ENCODE measurements at regions not wholly inside any gene's neighbourhood (a gene's known extent, or its start where the extent isn't known, plus 50 kb on each side); places are given as distances from the start of the nearest gene placed in this dataset.

DNA sequence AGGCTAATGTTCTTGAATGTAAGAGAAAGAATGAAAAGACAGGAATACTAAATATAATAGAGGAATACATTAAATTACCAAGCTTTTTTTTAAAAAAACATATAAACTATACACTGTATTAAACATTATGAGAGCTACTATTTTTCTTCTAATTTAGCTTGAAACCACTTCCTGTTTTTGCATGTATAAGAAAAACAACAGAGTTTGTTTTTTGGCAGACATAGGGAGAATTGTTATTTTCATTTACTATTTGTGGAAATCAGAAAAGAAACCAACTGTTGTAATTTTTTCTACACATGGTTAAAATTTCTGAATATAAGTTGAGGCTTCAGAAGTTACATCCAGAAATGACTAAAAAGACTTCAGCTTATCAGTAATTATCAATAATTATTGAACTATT is 991.8 kb upstream of the GJE1 start:
- DNase-seq = no peak
- Histone ChIP-seq H3K36me3 (ENCODE audit: control insufficient read depth, insufficient read depth, low read length) (no peaks in the 10 kb centered on the region), H3K27ac (ENCODE audit: insufficient read depth, low read length, poor library complexity, severe bottlenecking) (no peak overlapping the region), H3K4me3 (ENCODE audit: insufficient read depth, low read depth, low read length, poor library complexity, severe bottlenecking) (no peak overlapping the region), H3K27me3 (replicated peaks; ENCODE audit: control insufficient read depth, insufficient read depth, low read length, poor library complexity, severe bottlenecking) (no peaks in the 10 kb centered on the region), H3K4me1 (ENCODE audit: control insufficient read depth, insufficient read depth, low read length, poor library complexity, severe bottlenecking) (no peaks in the 10 kb centered on the region), H3K9me3 (ENCODE audit: control insufficient read depth, low read length) (no peaks in the 10 kb centered on the region)

DNA sequence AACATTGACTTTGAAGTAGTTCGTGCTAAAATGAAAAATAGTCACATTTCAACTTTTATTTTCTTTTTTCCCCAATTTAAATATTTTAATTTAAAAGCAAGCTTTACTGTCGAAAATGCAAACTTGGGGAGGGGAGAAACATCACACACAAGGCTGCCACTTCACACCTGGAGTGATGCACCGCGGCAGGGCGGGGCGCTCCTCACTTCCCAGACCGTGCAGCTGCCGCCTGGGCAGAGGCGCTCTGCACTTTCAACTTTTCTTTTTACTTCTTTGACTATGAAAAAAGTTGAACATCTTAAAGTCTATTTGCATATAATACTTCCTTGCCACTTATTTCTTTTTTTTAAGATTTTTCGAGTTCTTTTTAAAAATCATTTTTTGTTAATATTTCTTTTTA is 993.3 kb upstream of the GJE1 start:
- Histone ChIP-seq H3K36me3 (ENCODE audit: control insufficient read depth, insufficient read depth, low read length) (no peaks in the 10 kb centered on the region), H3K27me3 (replicated peaks; ENCODE audit: control insufficient read depth, insufficient read depth, low read length, poor library complexity, severe bottlenecking) (no peaks in the 10 kb centered on the region), H3K9me3 (ENCODE audit: control insufficient read depth, low read length) (no peaks in the 10 kb centered on the region), H3K4me1 (ENCODE audit: control insufficient read depth, insufficient read depth, low read length, poor library complexity, severe bottlenecking) (no peaks in the 10 kb centered on the region), H3K27ac (ENCODE audit: insufficient read depth, low read length, poor library complexity, severe bottlenecking) (no peak overlapping the region), H3K4me3 (ENCODE audit: insufficient read depth, low read depth, low read length, poor library complexity, severe bottlenecking) (no peak overlapping the region)
- no peak for DNase-seq

DNA sequence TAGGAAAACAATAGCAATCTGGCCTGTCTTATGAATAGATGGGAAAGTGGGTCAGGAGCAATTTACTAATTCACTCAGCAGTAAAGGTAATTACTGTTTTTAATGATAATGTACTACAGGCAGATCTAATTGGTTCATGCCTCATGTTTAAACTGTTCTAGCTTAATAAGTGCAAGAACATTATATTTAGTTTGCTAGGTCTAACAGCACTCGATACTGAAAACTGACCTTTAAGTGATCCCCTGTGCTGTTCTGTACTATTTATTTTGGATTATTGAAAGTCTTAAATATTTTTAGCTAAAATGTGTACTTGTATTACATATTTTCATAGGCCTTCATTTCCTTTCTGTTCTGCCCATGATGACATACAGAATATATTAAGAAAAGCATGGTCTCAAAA is 998.0 kb upstream of the GJE1 start:
- Histone ChIP-seq H3K36me3 (ENCODE audit: control insufficient read depth, insufficient read depth, low read length) (no peaks in the 10 kb centered on the region), H3K27me3 (replicated peaks; ENCODE audit: control insufficient read depth, insufficient read depth, low read length, poor library complexity, severe bottlenecking) (no peaks in the 10 kb centered on the region), H3K27ac (ENCODE audit: insufficient read depth, low read length, poor library complexity, severe bottlenecking) (no peak overlapping the region), H3K4me3 (ENCODE audit: insufficient read depth, low read depth, low read length, poor library complexity, severe bottlenecking) (no peak overlapping the region), H3K9me3 (ENCODE audit: control insufficient read depth, low read length) (no peaks in the 10 kb centered on the region), H3K4me1 (ENCODE audit: control insufficient read depth, insufficient read depth, low read length, poor library complexity, severe bottlenecking) (no peaks in the 10 kb centered on the region)
- DNase-seq = no peak

DNA sequence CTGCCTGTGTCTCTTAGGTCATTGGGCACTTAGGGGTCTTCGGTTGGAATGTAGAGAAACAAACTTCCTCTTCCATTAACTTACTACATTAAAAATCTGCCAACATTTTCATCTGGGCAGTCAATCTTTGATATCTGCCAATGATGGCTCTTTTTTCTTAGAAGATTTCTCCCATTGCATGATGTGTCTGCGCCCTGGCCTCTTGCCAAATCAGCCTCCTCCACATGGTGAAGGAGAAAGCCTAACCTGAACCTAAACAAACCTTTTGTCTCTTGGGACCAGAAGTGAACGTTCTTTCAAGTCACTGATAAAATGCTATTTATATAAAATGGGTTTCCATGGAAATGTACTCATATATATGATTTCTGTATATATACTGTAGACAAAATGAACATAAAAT is 998.9 kb upstream of the GJE1 start:
- Histone ChIP-seq H3K4me3 (ENCODE audit: insufficient read depth, low read depth, low read length, poor library complexity, severe bottlenecking) (no peak overlapping the region), H3K36me3 (ENCODE audit: control insufficient read depth, insufficient read depth, low read length) (no peaks in the 10 kb centered on the region), H3K9me3 (ENCODE audit: control insufficient read depth, low read length) (no peaks in the 10 kb centered on the region), H3K27me3 (replicated peaks; ENCODE audit: control insufficient read depth, insufficient read depth, low read length, poor library complexity, severe bottlenecking) (no peaks in the 10 kb centered on the region), H3K4me1 (ENCODE audit: control insufficient read depth, insufficient read depth, low read length, poor library complexity, severe bottlenecking) (no peaks in the 10 kb centered on the region), H3K27ac (ENCODE audit: insufficient read depth, low read length, poor library complexity, severe bottlenecking) (no peak overlapping the region)
- DNase-seq = no peak

DNA sequence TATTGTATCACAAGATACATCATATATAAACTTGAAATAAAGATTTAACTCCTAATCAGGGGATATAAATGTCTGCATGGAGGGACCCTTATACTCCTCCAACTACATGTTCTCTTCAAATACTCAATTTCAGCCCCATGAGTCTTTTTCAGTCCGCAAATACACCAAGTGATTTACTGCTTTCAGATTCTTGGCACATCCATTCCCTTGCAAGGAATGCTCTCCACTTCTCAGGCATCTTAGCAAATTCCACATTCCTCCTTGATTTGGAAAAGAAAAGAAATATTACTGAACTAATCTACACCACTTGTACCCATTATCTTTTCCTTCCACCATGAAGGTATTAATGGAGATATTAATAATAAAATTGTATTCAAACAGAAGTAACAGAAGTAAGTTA is 999.4 kb upstream of the GJE1 start:
- Histone ChIP-seq H3K36me3 (ENCODE audit: control insufficient read depth, insufficient read depth, low read length) (no peaks in the 10 kb centered on the region), H3K27me3 (replicated peaks; ENCODE audit: control insufficient read depth, insufficient read depth, low read length, poor library complexity, severe bottlenecking) (no peaks in the 10 kb centered on the region), H3K4me3 (ENCODE audit: insufficient read depth, low read depth, low read length, poor library complexity, severe bottlenecking) (no peak overlapping the region), H3K27ac (ENCODE audit: insufficient read depth, low read length, poor library complexity, severe bottlenecking) (no peak overlapping the region), H3K9me3 (ENCODE audit: control insufficient read depth, low read length) (no peaks in the 10 kb centered on the region), H3K4me1 (ENCODE audit: control insufficient read depth, insufficient read depth, low read length, poor library complexity, severe bottlenecking) (no peaks in the 10 kb centered on the region)
- no peak for DNase-seq

DNA sequence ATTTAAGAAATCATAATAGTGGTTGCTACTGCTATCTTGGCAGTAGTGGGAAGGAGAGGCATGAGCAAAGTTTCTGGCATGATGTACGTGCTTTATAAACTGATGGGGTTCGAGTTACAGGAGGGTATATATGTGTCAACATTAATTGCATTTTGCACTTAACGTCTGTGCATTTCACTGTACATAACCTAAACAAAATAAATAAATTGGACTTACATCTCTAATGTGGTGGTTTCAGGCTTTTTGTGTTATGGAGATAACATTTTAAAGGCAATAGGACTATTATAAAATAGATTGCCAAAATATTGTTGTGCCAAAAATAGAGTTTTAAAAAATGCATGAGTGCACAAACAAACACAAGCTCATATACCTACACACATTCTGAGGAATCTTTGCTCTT is 1001.1 kb upstream of the GJE1 start:
- Histone ChIP-seq H3K4me1 (ENCODE audit: control insufficient read depth, insufficient read depth, low read length, poor library complexity, severe bottlenecking) (no peaks in the 10 kb centered on the region), H3K27ac (ENCODE audit: insufficient read depth, low read length, poor library complexity, severe bottlenecking) (no peak overlapping the region), H3K9me3 (ENCODE audit: control insufficient read depth, low read length) (no peaks in the 10 kb centered on the region), H3K27me3 (replicated peaks; ENCODE audit: control insufficient read depth, insufficient read depth, low read length, poor library complexity, severe bottlenecking) (no peaks in the 10 kb centered on the region), H3K4me3 (ENCODE audit: insufficient read depth, low read depth, low read length, poor library complexity, severe bottlenecking) (no peak overlapping the region), H3K36me3 (ENCODE audit: control insufficient read depth, insufficient read depth, low read length) (no peaks in the 10 kb centered on the region)
- no peak for DNase-seq

DNA sequence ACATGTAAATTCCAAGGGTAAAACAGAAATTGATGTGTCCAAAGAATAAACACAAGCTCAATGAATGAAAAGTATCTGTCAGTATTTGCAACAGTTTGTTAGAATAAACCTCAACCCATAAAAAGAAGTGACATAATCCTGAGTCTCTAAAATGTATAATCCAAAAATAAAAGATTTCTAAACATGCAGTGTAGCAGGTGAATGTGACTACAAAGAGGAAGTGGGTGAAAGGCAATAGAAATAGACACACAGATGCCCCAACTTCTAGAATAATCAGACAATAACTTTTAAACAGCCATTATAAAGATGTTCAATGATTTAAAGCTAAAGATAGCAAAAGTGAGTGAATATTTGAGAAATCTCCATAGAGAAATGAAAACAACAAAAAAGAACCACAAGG is 1009.2 kb upstream of the GJE1 start:
- H3K4me3 ChIP-seq (ENCODE audit: insufficient read depth, low read depth, low read length, poor library complexity, severe bottlenecking) = no peak overlapping the region
- no peak for DNase-seq
- no peak overlapping the region for H3K27ac ChIP-seq (ENCODE audit: insufficient read depth, low read length, poor library complexity, severe bottlenecking)
- no peaks in the 10 kb centered on the region for H3K9me3 ChIP-seq (ENCODE audit: control insufficient read depth, low read length)
- H3K36me3 ChIP-seq (ENCODE audit: control insufficient read depth, insufficient read depth, low read length) = no peaks in the 10 kb centered on the region
- no peaks in the 10 kb centered on the region for H3K4me1 ChIP-seq (ENCODE audit: control insufficient read depth, insufficient read depth, low read length, poor library complexity, severe bottlenecking)
- H3K27me3 ChIP-seq (replicated peaks; ENCODE audit: control insufficient read depth, insufficient read depth, low read length, poor library complexity, severe bottlenecking) = no peaks in the 10 kb centered on the region

DNA sequence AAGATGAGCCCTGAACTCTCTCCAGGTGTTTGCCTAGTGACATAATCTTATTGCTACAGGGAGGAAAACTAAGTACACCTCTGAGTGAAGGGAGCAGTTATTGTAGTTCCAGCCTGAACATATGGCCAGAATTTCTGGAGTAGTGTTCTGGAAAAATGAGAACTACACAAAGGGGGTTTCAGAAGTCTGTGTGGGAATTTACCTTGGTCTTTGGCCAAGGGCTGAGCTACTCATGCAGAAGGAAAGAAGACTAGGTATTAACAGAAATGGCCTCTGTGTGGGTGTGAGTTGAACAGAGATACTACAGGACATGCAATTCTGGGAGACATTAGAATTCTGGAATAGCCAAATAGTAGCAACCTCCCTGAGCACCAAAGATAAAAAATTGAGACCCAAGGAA is 1009.7 kb upstream of the GJE1 start:
- Histone ChIP-seq H3K36me3 (ENCODE audit: control insufficient read depth, insufficient read depth, low read length) (no peaks in the 10 kb centered on the region), H3K4me3 (ENCODE audit: insufficient read depth, low read depth, low read length, poor library complexity, severe bottlenecking) (no peak overlapping the region), H3K27me3 (replicated peaks; ENCODE audit: control insufficient read depth, insufficient read depth, low read length, poor library complexity, severe bottlenecking) (no peaks in the 10 kb centered on the region), H3K9me3 (ENCODE audit: control insufficient read depth, low read length) (no peaks in the 10 kb centered on the region), H3K27ac (ENCODE audit: insufficient read depth, low read length, poor library complexity, severe bottlenecking) (no peak overlapping the region), H3K4me1 (ENCODE audit: control insufficient read depth, insufficient read depth, low read length, poor library complexity, severe bottlenecking) (no peaks in the 10 kb centered on the region)
- no peak for DNase-seq

DNA sequence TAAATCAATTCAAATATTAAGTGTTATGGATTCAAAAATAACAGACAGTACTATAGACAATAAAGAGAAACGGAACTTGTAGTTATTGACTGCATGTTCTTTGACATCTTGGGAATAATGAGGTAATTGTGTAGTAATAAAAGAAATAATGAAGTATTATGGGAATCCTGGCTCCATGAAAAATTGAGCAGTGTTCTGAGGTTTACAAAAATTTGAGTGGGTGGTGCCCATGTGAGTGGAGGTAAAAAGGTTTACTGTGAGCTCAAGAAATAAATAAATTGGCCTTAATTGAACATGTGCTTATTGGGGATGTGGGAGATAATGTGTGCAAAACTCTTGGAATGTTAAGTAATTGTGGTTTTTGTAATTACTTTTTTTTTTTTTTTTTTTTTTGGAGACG is 1013.7 kb upstream of the GJE1 start:
- no peak overlapping the region for H3K27ac ChIP-seq (ENCODE audit: insufficient read depth, low read length, poor library complexity, severe bottlenecking)
- no peak overlapping the region for H3K4me3 ChIP-seq (ENCODE audit: insufficient read depth, low read depth, low read length, poor library complexity, severe bottlenecking)
- no peaks in the 10 kb centered on the region for H3K9me3 ChIP-seq (ENCODE audit: control insufficient read depth, low read length)
- H3K4me1 ChIP-seq (ENCODE audit: control insufficient read depth, insufficient read depth, low read length, poor library complexity, severe bottlenecking) = no peaks in the 10 kb centered on the region
- H3K27me3 ChIP-seq (replicated peaks; ENCODE audit: control insufficient read depth, insufficient read depth, low read length, poor library complexity, severe bottlenecking) = no peaks in the 10 kb centered on the region
- H3K36me3 ChIP-seq (ENCODE audit: control insufficient read depth, insufficient read depth, low read length) = no peaks in the 10 kb centered on the region
- DNase-seq = no peak

DNA sequence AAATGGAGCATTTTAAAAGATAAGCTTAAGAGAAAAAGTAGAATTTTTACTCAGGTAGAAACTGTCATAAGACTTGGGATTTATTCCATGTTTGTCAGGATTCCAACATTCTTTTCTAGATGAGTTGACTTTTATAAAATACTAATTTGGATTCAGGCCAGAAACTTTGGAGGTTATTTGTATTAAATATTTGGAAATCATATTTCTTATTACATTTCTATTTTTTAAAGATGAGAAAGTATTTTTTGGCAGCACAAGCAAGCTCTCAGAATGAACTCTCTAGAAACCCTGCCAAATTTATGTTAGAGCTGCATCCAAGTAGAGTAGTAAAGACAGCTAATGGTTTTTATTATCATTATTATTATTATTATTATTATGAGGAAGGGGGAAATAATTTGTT is 1014.9 kb upstream of the GJE1 start:
- no peak overlapping the region for H3K4me3 ChIP-seq (ENCODE audit: insufficient read depth, low read depth, low read length, poor library complexity, severe bottlenecking)
- no peak overlapping the region for H3K27ac ChIP-seq (ENCODE audit: insufficient read depth, low read length, poor library complexity, severe bottlenecking)
- no peaks in the 10 kb centered on the region for H3K9me3 ChIP-seq (ENCODE audit: control insufficient read depth, low read length)
- no peak for DNase-seq
- H3K4me1 ChIP-seq (ENCODE audit: control insufficient read depth, insufficient read depth, low read length, poor library complexity, severe bottlenecking) = no peaks in the 10 kb centered on the region
- H3K36me3 ChIP-seq (ENCODE audit: control insufficient read depth, insufficient read depth, low read length) = no peaks in the 10 kb centered on the region
- no peaks in the 10 kb centered on the region for H3K27me3 ChIP-seq (replicated peaks; ENCODE audit: control insufficient read depth, insufficient read depth, low read length, poor library complexity, severe bottlenecking)

DNA sequence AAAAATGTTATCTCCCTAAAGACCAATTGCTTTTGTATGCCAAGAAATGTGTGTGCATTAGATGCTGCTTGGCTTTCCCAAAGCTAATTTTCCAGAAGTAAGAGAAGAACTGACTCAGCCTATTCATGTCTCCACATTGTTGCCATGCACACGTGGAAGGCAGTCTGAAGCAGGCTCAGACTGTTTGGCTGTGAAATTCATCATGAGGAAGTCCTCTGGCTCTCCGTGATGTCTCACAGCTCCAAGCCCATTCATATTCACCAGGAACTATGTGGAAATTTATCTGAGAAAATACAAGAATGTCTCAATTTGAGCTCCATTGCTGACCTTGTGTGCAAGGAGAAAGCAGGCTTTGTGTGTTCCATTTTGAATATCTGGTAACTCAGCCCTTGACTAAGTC is 1022.2 kb upstream of the GJE1 start:
- no peak for DNase-seq
- Histone ChIP-seq H3K4me1 (ENCODE audit: control insufficient read depth, insufficient read depth, low read length, poor library complexity, severe bottlenecking) (no peaks in the 10 kb centered on the region), H3K9me3 (ENCODE audit: control insufficient read depth, low read length) (no peaks in the 10 kb centered on the region), H3K36me3 (ENCODE audit: control insufficient read depth, insufficient read depth, low read length) (no peaks in the 10 kb centered on the region), H3K27ac (ENCODE audit: insufficient read depth, low read length, poor library complexity, severe bottlenecking) (no peak overlapping the region), H3K4me3 (ENCODE audit: insufficient read depth, low read depth, low read length, poor library complexity, severe bottlenecking) (no peak overlapping the region), H3K27me3 (replicated peaks; ENCODE audit: control insufficient read depth, insufficient read depth, low read length, poor library complexity, severe bottlenecking) (no peaks in the 10 kb centered on the region)

Data from effector memory CD4-positive, alpha-beta T cell (primary cell).